Fibroblast of lung (primary cell): ENCODE measurements at regions not wholly inside any gene's neighbourhood (a gene's known extent, or its start where the extent isn't known, plus 50 kb on each side); places are given as distances from the start of the nearest gene placed in this dataset.
"Not testable (repeated sequence)": the region's sequence is repeated elsewhere in the genome, so short reads cannot be mapped to it uniquely, and the experiment has no call there.

ENCODE experiments used
- DNase-seq, 2 donors: peaks; one replicate each; pipeline versions ENCODE4 v3.0.0 to v3.0.0-alpha.2; 2010; ENCODE audit warnings: low read depth in 2 of 2
- H2AFZ ChIP-seq: 2 replicates; pipeline ENCODE4 v1.5.1; 2012; ENCODE audit warnings: low read length, control low read depth, inconsistent platforms
- H3K27ac ChIP-seq: 2 replicates; pipeline ENCODE4 v1.5.1; 2011; ENCODE audit warnings: low read length, control low read depth; ENCODE audit not compliant: insufficient read depth
- H3K27me3 ChIP-seq: 2 replicates; pipeline ENCODE4 v1.5.1; 2011; ENCODE audit warnings: mild to moderate bottlenecking, low read length; ENCODE audit not compliant: control insufficient read depth, insufficient read depth
- H3K36me3 ChIP-seq: 2 replicates; pipeline ENCODE4 v1.5.1; 2011; ENCODE audit warnings: low read length; ENCODE audit not compliant: control insufficient read depth, insufficient read depth
- H3K4me1 ChIP-seq: 2 replicates; pipeline ENCODE4 v1.5.1; 2011; ENCODE audit warnings: low read length; ENCODE audit not compliant: control insufficient read depth, insufficient read depth; ENCODE audit errors: extremely low read depth
- H3K4me2 ChIP-seq: 2 replicates; pipeline ENCODE4 v1.5.1; 2011; ENCODE audit warnings: low read length, control low read depth; ENCODE audit not compliant: insufficient read depth; ENCODE audit errors: extremely low read depth
- H3K4me3 ChIP-seq, 4 experiments: fragments of 200-600 bp in 1 of 4; sonication (generic) in 1 of 4; replicated peaks in 1 of 4; 2 replicates each; pipeline ENCODE4 v1.5.1; 2011 to 2016; ENCODE audit warnings: low read length in 4 of 4, low read depth in 3 of 4, mild to moderate bottlenecking in 3 of 4, control low read depth in 2 of 4, inconsistent platforms in 1 of 4, mixed read lengths in 1 of 4; ENCODE audit not compliant: insufficient read depth in 1 of 4; ENCODE audit errors: control extremely low read depth in 1 of 4
- H3K79me2 ChIP-seq: 2 replicates; pipeline ENCODE4 v1.5.1; 2012; ENCODE audit warnings: mild to moderate bottlenecking, low read length, inconsistent platforms; ENCODE audit not compliant: control insufficient read depth, insufficient read depth
- H3K9ac ChIP-seq: 2 replicates; pipeline ENCODE4 v1.5.1; 2011; ENCODE audit warnings: mild to moderate bottlenecking, low read length, control low read depth; ENCODE audit not compliant: insufficient read depth
- H3K9me3 ChIP-seq: 2 replicates; pipeline ENCODE4 v1.5.1; 2012; ENCODE audit warnings: low read depth, low read length; ENCODE audit not compliant: control insufficient read depth, insufficient read depth
- H4K20me1 ChIP-seq: 2 replicates; pipeline ENCODE4 v1.5.1; 2011; ENCODE audit warnings: low read length; ENCODE audit not compliant: control insufficient read depth, insufficient read depth; ENCODE audit errors: extremely low read depth
- CTCF ChIP-seq, 2 donors: IDR thresholded peaks in 1 of 2; conservative IDR thresholded peaks in 1 of 2; 1 replicate in 1 of 2; 2 replicates in 1 of 2; pipeline ENCODE4 v1.5.1; 2011 to 2012; ENCODE audit warnings: low read length in 2 of 2, control low read depth in 1 of 2, inconsistent platforms in 1 of 2, low read depth in 1 of 2, mild to moderate bottlenecking in 1 of 2
- EZH2 ChIP-seq: IDR thresholded peaks from 2 replicates; pipeline ENCODE4 v1.5.1; 2012; ENCODE audit warnings: low read length, control low read depth, mild to moderate bottlenecking; ENCODE audit errors: missing control alignments

- Histone ChIP-seq H3K4me2 (no peak overlapping the region), H4K20me1 (no peaks in the 10 kb centered on the region), H3K4me3 (no peak overlapping the region), H3K9ac (no peak overlapping the region), H3K27me3 (no peaks in the 10 kb centered on the region), H3K36me3 (no peaks in the 10 kb centered on the region), H3K4me1 (no peaks in the 10 kb centered on the region), H3K27ac (no peak overlapping the region), H3K9me3 (no peaks in the 10 kb centered on the region), H3K79me2 (no peaks in the 10 kb centered on the region), H2AFZ (no peak overlapping the region)
- no peak for DNase-seq
- TF ChIP-seq CTCF (conservative IDR thresholded peaks at IDR 0.05 in 1 of 2, IDR thresholded peaks at IDR 0.05 in 1 of 2; ENCODE audit: low read depth in 1 of 2, low read length in 2 of 2) (no peak), EZH2 (no peak)
These were observed 642.9 kb downstream of the MAT2B start for GRCh38 chr5:164148292-164148691.

GRCh38 chr5:164152539-164152938 lies 647.1 kb downstream of the MAT2B start:
- not testable (repeated sequence) for H4K20me1 ChIP-seq, H2AFZ ChIP-seq, H3K4me1 ChIP-seq, H3K27ac ChIP-seq, H3K36me3 ChIP-seq, DNase-seq, H3K79me2 ChIP-seq, H3K27me3 ChIP-seq, H3K4me3 ChIP-seq, H3K4me2 ChIP-seq, H3K9ac ChIP-seq, H3K9me3 ChIP-seq

- TF ChIP-seq CTCF (conservative IDR thresholded peaks at IDR 0.05 in 1 of 2, IDR thresholded peaks at IDR 0.05 in 1 of 2; ENCODE audit: low read depth in 1 of 2, low read length in 2 of 2) (no peak), EZH2 (no peak)
- H3K27ac ChIP-seq = no peak overlapping the region
These were observed 648.2 kb downstream of the MAT2B start for GRCh38 chr5:164153469-164154172.

More at GRCh38 chr5:164153469-164154172, 648.2 kb downstream of the MAT2B start:
- no peaks in the 10 kb centered on the region for H3K4me1 ChIP-seq
- DNase-seq = peak; percentile 11 to 58
- no peaks in the 10 kb centered on the region for H3K9me3 ChIP-seq
- no peaks in the 10 kb centered on the region for H4K20me1 ChIP-seq
- no peaks in the 10 kb centered on the region for H3K79me2 ChIP-seq
- no peak overlapping the region for H3K4me3 ChIP-seq
- H3K36me3 ChIP-seq = no peaks in the 10 kb centered on the region
- H3K27me3 ChIP-seq = no peaks in the 10 kb centered on the region
- no peak overlapping the region for H2AFZ ChIP-seq
- no peak overlapping the region for H3K4me2 ChIP-seq
- no peak overlapping the region for H3K9ac ChIP-seq
